HepG2 (cell line): ENCODE measurements at regions not wholly inside any gene's neighbourhood (a gene's known extent, or its start where the extent isn't known, plus 50 kb on each side); places are given as distances from the start of the nearest gene placed in this dataset.

Experiments used
- MEIS2 ChIP-seq: sonication (generic); formaldehyde crosslinking; IDR thresholded peaks from 2 replicates; pipeline ENCODE4 v1.9.0; 2021; ENCODE audit warnings: mild to moderate bottlenecking, missing genetic modification reagents
- RBM39 ChIP-seq: fragments of 200-400 bp; formaldehyde crosslinking; IDR thresholded peaks from one replicate; pipeline ENCODE4 v1.6.1; 2018; ENCODE audit warnings: antibody characterized with exemption, mild to moderate bottlenecking, low read depth, low read length; ENCODE audit not compliant: poor library complexity, severe bottlenecking
- TEAD2 ChIP-seq: sonication (generic); formaldehyde crosslinking; IDR thresholded peaks from 2 replicates; pipeline ENCODE4 v1.9.0; 2021; ENCODE audit warnings: missing genetic modification reagents
- ZBTB40 ChIP-seq, 2 experiments: fragments of 450-650 bp in 1 of 2; sonication (generic) in 1 of 2; formaldehyde crosslinking in 1 of 2; IDR thresholded peaks; 2 replicates each; pipeline versions ENCODE4 v1.6.1 to v1.8.0; 2016 to 2022; ENCODE audit warnings: antibody characterized with exemption in 1 of 2, mild to moderate bottlenecking in 1 of 2, missing genetic modification reagents in 1 of 2
- ZNF788 ChIP-seq: sonication (generic); formaldehyde crosslinking; IDR thresholded peaks from 2 replicates; pipeline ENCODE4 v1.5.0; 2020; ENCODE audit warnings: mild to moderate bottlenecking, missing genetic modification reagents, borderline replicate concordance

GRCh38 chr17:12352127-12352526 lies 313.6 kb upstream of the MYOCD start (continued):
- TF ChIP-seq ZBTB40 (IDR thresholded peaks at IDR 0.05) (no peak), ZBTB40 (CRISPR knock-in tag; IDR thresholded peaks at IDR 0.05) (no peak), TEAD2 (CRISPR knock-in tag) (no peak), RBM39 (no peak), ZNF788 (CRISPR knock-in tag) (no peak), MEIS2 (CRISPR knock-in tag) (no peak)
- TF ChIP-seq, all 625 proteins: peak for 0
